ENCODE measurements at regions not wholly inside any gene's neighbourhood (a gene's known extent, or its start where the extent isn't known, plus 50 kb on each side); places are given as distances from the start of the nearest gene placed in this dataset.

- Histone ChIP-seq H3K4me1 (ENCODE audit: insufficient read depth, poor library complexity, severe bottlenecking) (no peaks in the 10 kb centered on the region), H3K27ac (ENCODE audit: poor library complexity, severe bottlenecking) (no peak overlapping the region), H3K27me3 (ENCODE audit: insufficient read depth, poor library complexity, severe bottlenecking) (no peaks in the 10 kb centered on the region), H3K4me3 (ENCODE audit: severe bottlenecking) (no peak overlapping the region), H3K9me3 (ENCODE audit: severe bottlenecking) (no peaks in the 10 kb centered on the region), H3K36me3 (ENCODE audit: low read depth) (no peaks in the 10 kb centered on the region)
- no peak for TF ChIP-seq CTCF (IDR thresholded peaks at IDR 0.05; ENCODE audit: poor library complexity, severe bottlenecking)
- DNase-seq (ENCODE audit: low spot score) (no peak), ATAC-seq (ENCODE audit: low read depth) (no peak)
Observed at GRCh38 chr7:119802147-119802546, 470.8 kb upstream of the KCND2 start.

- no peak overlapping the region for H3K27ac ChIP-seq (ENCODE audit: poor library complexity, severe bottlenecking)
- H3K36me3 ChIP-seq (ENCODE audit: low read depth), result no peaks in the 10 kb centered on the region
- H3K4me3 ChIP-seq (ENCODE audit: severe bottlenecking), result no peak overlapping the region
- no peaks in the 10 kb centered on the region for H3K27me3 ChIP-seq (ENCODE audit: insufficient read depth, poor library complexity, severe bottlenecking)
- H3K4me1 ChIP-seq (ENCODE audit: insufficient read depth, poor library complexity, severe bottlenecking), result no peaks in the 10 kb centered on the region
- no peaks in the 10 kb centered on the region for H3K9me3 ChIP-seq (ENCODE audit: severe bottlenecking)
- TF ChIP-seq CTCF (IDR thresholded peaks at IDR 0.05; ENCODE audit: poor library complexity, severe bottlenecking), result no peak
- no peak for DNase-seq (ENCODE audit: low spot score)
- no peak for ATAC-seq (ENCODE audit: low read depth)
Observed at GRCh38 chr7:119825091-119825655, 447.8 kb upstream of the KCND2 start.

- no peaks in the 10 kb centered on the region for H3K27me3 ChIP-seq (ENCODE audit: insufficient read depth, poor library complexity, severe bottlenecking)
- no peaks in the 10 kb centered on the region for H3K9me3 ChIP-seq (ENCODE audit: severe bottlenecking)
- no peak overlapping the region for H3K4me3 ChIP-seq (ENCODE audit: severe bottlenecking)
- DNase-seq (ENCODE audit: low spot score) (no peak), ATAC-seq (ENCODE audit: low read depth) (no peak)
- H3K27ac ChIP-seq (ENCODE audit: poor library complexity, severe bottlenecking), result no peak overlapping the region
- TF ChIP-seq CTCF (IDR thresholded peaks at IDR 0.05; ENCODE audit: poor library complexity, severe bottlenecking), result no peak
- no peaks in the 10 kb centered on the region for H3K4me1 ChIP-seq (ENCODE audit: insufficient read depth, poor library complexity, severe bottlenecking)
- no peaks in the 10 kb centered on the region for H3K36me3 ChIP-seq (ENCODE audit: low read depth)
Observed at GRCh38 chr7:119826547-119826946, 446.4 kb upstream of the KCND2 start.

GRCh38 chr7:119838444-119838843, 434.5 kb upstream of the KCND2 start:
- TF ChIP-seq CTCF (IDR thresholded peaks at IDR 0.05; ENCODE audit: poor library complexity, severe bottlenecking), result no peak
- ATAC-seq (ENCODE audit: low read depth) (no peak), DNase-seq (ENCODE audit: low spot score) (no peak)
- Histone ChIP-seq H3K27me3 (ENCODE audit: insufficient read depth, poor library complexity, severe bottlenecking) (no peaks in the 10 kb centered on the region), H3K36me3 (ENCODE audit: low read depth) (no peaks in the 10 kb centered on the region), H3K4me1 (ENCODE audit: insufficient read depth, poor library complexity, severe bottlenecking) (no peaks in the 10 kb centered on the region), H3K9me3 (ENCODE audit: severe bottlenecking) (no peaks in the 10 kb centered on the region), H3K27ac (ENCODE audit: poor library complexity, severe bottlenecking) (no peak overlapping the region), H3K4me3 (ENCODE audit: severe bottlenecking) (no peak overlapping the region)

- no peaks in the 10 kb centered on the region for H3K4me1 ChIP-seq (ENCODE audit: insufficient read depth, poor library complexity, severe bottlenecking)
- TF ChIP-seq CTCF (IDR thresholded peaks at IDR 0.05; ENCODE audit: poor library complexity, severe bottlenecking), result no peak
- DNase-seq (ENCODE audit: low spot score), result no peak
- H3K27me3 ChIP-seq (ENCODE audit: insufficient read depth, poor library complexity, severe bottlenecking), result no peaks in the 10 kb centered on the region
- H3K36me3 ChIP-seq (ENCODE audit: low read depth), result no peaks in the 10 kb centered on the region
- H3K9me3 ChIP-seq (ENCODE audit: severe bottlenecking), result no peaks in the 10 kb centered on the region
- H3K4me3 ChIP-seq (ENCODE audit: severe bottlenecking), result no peak overlapping the region
- H3K27ac ChIP-seq (ENCODE audit: poor library complexity, severe bottlenecking), result no peak overlapping the region
- ATAC-seq (ENCODE audit: low read depth), result no peak
Observed at GRCh38 chr7:119842337-119842736, 430.6 kb upstream of the KCND2 start.

All from RWPE2 (cell line).